HepG2 (cell line): ENCODE measurements at regions not wholly inside any gene's neighbourhood (a gene's known extent, or its start where the extent isn't known, plus 50 kb on each side); places are given as distances from the start of the nearest gene placed in this dataset.

Experiments
- CEBPG ChIP-seq: IDR thresholded peaks from 2 replicates; pipeline ENCODE4 v1.6.1; 2016
- CERS6 ChIP-seq: sonication (generic); formaldehyde crosslinking; IDR thresholded peaks from 2 replicates; pipeline ENCODE4 v1.5.0; 2020; ENCODE audit warnings: missing genetic modification reagents
- LBX2 ChIP-seq: sonication (generic); formaldehyde crosslinking; IDR thresholded peaks from 2 replicates; pipeline ENCODE4 v1.5.0; 2020; ENCODE audit warnings: missing genetic modification reagents, mild to moderate bottlenecking, borderline replicate concordance
- MEF2D ChIP-seq: sonication (generic); formaldehyde crosslinking; IDR thresholded peaks from 2 replicates; pipeline ENCODE4 v1.5.1; 2020; ENCODE audit warnings: mild to moderate bottlenecking, missing genetic modification reagents
- MXD3 ChIP-seq: IDR thresholded peaks from 2 replicates; pipeline ENCODE4 v1.6.1; 2016; ENCODE audit warnings: mild to moderate bottlenecking, missing biosample characterization, missing genetic modification reagents
- PATZ1 ChIP-seq: sonication (generic); formaldehyde crosslinking; IDR thresholded peaks from 2 replicates; pipeline ENCODE4 v1.4.0; 2020; ENCODE audit warnings: missing genetic modification reagents
- RARA ChIP-seq: IDR thresholded peaks from 2 replicates; pipeline ENCODE4 v1.6.1; 2016; ENCODE audit warnings: missing genetic modification reagents, missing compliant biosample characterization
- REPIN1 ChIP-seq: sonication (generic); formaldehyde crosslinking; IDR thresholded peaks from 2 replicates; pipeline ENCODE4 v1.8.0; 2022; ENCODE audit warnings: missing genetic modification reagents, low read depth, mild to moderate bottlenecking, borderline replicate concordance
- SMC3 ChIP-seq: IDR thresholded peaks from 2 replicates; pipeline ENCODE4 v1.6.1; 2011; ENCODE audit warnings: low read length, improper control_type of control experiment
- SNAPC5 ChIP-seq: sonication (generic); formaldehyde crosslinking; IDR thresholded peaks from 2 replicates; pipeline ENCODE4 v1.8.1; 2023; ENCODE audit warnings: mild to moderate bottlenecking, missing genetic modification reagents, borderline replicate concordance
- TFE3 ChIP-seq: IDR thresholded peaks from 2 replicates; pipeline ENCODE4 v1.6.1; 2016
- THRA ChIP-seq: sonication (generic); formaldehyde crosslinking; IDR thresholded peaks from 2 replicates; pipeline ENCODE4 v1.4.0; 2020; ENCODE audit warnings: missing genetic modification reagents, borderline replicate concordance
- ZNF10 ChIP-seq: sonication (generic); formaldehyde crosslinking; IDR thresholded peaks from 2 replicates; pipeline ENCODE4 v1.4.0; 2020; ENCODE audit warnings: mild to moderate bottlenecking, low read depth, missing genetic modification reagents, borderline replicate concordance
- ZNF512 ChIP-seq: sonication (generic); formaldehyde crosslinking; IDR thresholded peaks from 2 replicates; pipeline ENCODE4 v1.4.0; 2020; ENCODE audit warnings: mild to moderate bottlenecking, missing genetic modification reagents
- ZSCAN29 ChIP-seq: sonication (generic); formaldehyde crosslinking; conservative IDR thresholded peaks from 2 replicates; pipeline ENCODE4 v1.4.0; 2020; ENCODE audit warnings: mild to moderate bottlenecking, missing genetic modification reagents
- ZSCAN9 ChIP-seq: IDR thresholded peaks from 2 replicates; pipeline ENCODE4 v1.6.1; 2016; ENCODE audit warnings: borderline replicate concordance

- TF ChIP-seq LBX2 (CRISPR knock-in tag): no peak
- TF ChIP-seq CERS6 (CRISPR knock-in tag): no peak
- TF ChIP-seq ZNF10 (CRISPR knock-in tag): no peak
- TF ChIP-seq MEF2D (CRISPR knock-in tag): peak; percentile 62; the same call in 1 of the 2 replicates
- TF ChIP-seq PATZ1 (CRISPR knock-in tag): peak; percentile 97
- TF ChIP-seq MXD3: no peak
- peak; percentile 64 for TF ChIP-seq RARA (CRISPR knock-in tag)
- TF ChIP-seq ZSCAN29 (CRISPR knock-in tag): no peak
- TF ChIP-seq SMC3: no peak; the same call in 1 of the 2 replicates
- TF ChIP-seq REPIN1 (CRISPR knock-in tag): 0 out of 2 replicates have a peak, but pooled peaks have one; percentile 20
- peak; percentile 85; the same call in 1 of the 2 replicates for TF ChIP-seq THRA (CRISPR knock-in tag)
- peak; percentile 47 for TF ChIP-seq ZSCAN9
- TF ChIP-seq TFE3 (CRISPR knock-in tag): peak; percentile 36; the same call in 1 of the 2 replicates
- TF ChIP-seq ZNF512 (CRISPR knock-in tag): peak; percentile 51; the same call in 1 of the 2 replicates
- peak; percentile 92; the same call in 1 of the 2 replicates for TF ChIP-seq SNAPC5
- TF ChIP-seq CEBPG (CRISPR knock-in tag): peak; percentile 54
Measured at GRCh38 chr2:42979870-42980763, 187.7 kb upstream of the HAAO start (continued).
